ENCODE measurements at regions not wholly inside any gene's neighbourhood (a gene's known extent, or its start where the extent isn't known, plus 50 kb on each side); places are given as distances from the start of the nearest gene placed in this dataset.

DNA sequence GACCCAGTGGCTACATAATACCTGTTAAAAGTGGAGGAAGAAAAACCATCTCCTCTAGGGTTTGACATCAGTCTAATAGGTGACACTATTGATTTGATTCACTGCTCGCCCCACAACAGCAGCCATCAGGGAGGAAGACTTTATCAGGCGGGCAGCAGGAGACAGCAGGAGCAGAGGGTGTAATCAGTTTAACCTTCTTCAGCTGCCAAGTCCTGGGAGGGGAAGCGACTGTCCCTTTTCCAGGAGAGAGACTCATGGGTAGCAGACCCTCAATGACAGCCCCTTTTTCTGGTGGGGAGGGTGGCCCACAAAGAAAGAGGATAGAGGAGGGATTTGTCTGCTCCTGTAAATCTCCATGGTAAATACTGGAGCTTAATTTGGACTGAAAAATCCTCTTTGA lies 291.8 kb downstream of the HAPSTR1 start:
- DNase-seq (ENCODE audit: low read depth, low spot score): no peak
- TF ChIP-seq, protein P1, sequence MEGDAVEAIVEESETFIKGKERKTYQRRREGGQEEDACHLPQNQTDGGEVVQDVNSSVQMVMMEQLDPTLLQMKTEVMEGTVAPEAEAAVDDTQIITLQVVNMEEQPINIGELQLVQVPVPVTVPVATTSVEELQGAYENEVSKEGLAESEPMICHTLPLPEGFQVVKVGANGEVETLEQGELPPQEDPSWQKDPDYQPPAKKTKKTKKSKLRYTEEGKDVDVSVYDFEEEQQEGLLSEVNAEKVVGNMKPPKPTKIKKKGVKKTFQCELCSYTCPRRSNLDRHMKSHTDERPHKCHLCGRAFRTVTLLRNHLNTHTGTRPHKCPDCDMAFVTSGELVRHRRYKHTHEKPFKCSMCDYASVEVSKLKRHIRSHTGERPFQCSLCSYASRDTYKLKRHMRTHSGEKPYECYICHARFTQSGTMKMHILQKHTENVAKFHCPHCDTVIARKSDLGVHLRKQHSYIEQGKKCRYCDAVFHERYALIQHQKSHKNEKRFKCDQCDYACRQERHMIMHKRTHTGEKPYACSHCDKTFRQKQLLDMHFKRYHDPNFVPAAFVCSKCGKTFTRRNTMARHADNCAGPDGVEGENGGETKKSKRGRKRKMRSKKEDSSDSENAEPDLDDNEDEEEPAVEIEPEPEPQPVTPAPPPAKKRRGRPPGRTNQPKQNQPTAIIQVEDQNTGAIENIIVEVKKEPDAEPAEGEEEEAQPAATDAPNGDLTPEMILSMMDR (IDR thresholded peaks at IDR 0.05; ENCODE audit: insufficient read depth, low read length, missing control alignments): no peak
- ChIA-PET POLR2A (no interaction called here), CTCF (no interaction called here)
- H3K4me3 ChIP-seq (ENCODE audit: low read depth, low read length): no peak overlapping the region

DNA sequence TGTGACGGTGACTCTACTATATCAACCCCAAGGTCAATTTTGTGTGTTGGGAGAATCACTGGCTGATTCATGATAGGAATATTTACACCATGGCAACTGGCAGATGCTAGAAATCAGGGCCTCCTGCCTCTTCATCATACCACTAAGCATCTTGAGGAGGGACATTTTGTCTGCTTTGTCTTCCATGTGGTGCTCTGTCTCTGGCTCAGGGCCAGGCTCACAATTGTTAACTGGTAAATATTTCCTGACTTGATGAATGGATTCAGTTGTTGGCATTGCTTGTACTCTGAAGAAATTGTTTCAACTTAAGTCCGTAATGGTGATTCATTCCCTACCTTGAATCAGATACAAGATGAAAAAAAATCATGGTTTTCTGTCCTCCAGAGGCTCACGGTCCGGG lies 292.7 kb downstream of the HAPSTR1 start:
- H3K4me3 ChIP-seq (ENCODE audit: low read depth, low read length): no peak overlapping the region
- TF ChIP-seq, protein P1 (IDR thresholded peaks at IDR 0.05; ENCODE audit: insufficient read depth, low read length, missing control alignments): no peak
- ChIA-PET CTCF (no interaction called here), POLR2A (no interaction called here)
- no peak for DNase-seq (ENCODE audit: low read depth, low spot score)

DNA sequence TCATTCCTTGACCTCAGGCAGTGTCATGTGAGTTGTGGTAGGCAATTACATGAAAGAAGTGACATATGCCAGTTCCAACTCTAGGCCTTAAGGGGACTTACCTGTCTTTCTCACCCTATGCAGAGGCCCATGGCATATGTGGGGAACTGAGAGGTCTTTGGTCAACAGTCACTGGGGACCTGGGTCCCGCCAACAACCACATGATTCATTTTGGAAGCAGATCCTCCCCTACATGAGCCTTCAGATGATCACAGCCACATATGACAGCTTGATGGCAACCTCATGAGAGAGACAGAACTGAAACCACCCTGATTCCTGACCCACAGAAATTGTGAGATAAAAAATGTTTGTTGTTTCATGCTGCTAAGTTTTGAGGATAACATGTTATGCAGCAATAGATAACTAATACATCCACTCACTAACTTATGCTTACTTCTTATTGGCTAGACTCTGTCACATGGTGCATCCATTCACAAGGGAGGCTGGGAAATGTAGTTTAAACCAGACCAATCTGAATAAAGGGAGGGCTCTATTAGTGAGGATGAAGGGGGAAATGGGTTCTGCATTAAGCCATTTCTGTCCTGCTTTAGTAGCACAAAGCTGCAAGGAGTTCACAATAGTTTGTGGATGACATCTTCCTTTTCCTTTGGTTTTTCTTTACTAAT lies 298.2 kb downstream of the HAPSTR1 start:
- no peak overlapping the region for H3K4me3 ChIP-seq (ENCODE audit: low read depth, low read length)
- POLR2A ChIA-PET: no interaction called here

DNA sequence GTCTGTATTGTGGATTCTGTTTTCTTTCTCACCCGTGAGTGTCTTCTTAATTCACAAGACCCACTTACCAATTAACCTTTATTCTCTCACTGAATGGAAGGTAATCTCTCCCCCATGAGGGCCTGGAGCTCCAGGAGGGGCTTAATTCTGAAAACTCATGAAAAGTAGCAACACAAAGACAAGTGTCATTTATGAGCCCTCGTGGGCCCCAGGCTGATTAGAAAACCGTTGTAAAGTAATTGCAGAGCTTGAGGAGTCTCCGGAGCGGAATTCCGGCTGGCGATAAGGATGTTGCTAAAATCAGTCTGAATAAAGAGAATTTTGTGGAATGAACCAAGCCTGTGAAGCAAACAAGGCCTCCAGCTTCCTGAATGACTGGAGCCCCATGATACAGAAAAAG lies 301.5 kb downstream of the HAPSTR1 start:
- no peak overlapping the region for H3K4me3 ChIP-seq (ENCODE audit: low read depth, low read length)
- DNase-seq (ENCODE audit: low read depth, low spot score): no peak
- ChIA-PET POLR2A (no interaction called here), CTCF (no interaction called here)
- TF ChIP-seq, protein P1 (IDR thresholded peaks at IDR 0.05; ENCODE audit: insufficient read depth, low read length, missing control alignments): no peak

More for the DNA sequence above, 298.2 kb downstream of the HAPSTR1 start:
- TF ChIP-seq, protein P1 (IDR thresholded peaks at IDR 0.05; ENCODE audit: insufficient read depth, low read length, missing control alignments): no peak
- CTCF ChIA-PET: no interaction called here
- DNase-seq (ENCODE audit: low read depth, low spot score): no peak

DNA sequence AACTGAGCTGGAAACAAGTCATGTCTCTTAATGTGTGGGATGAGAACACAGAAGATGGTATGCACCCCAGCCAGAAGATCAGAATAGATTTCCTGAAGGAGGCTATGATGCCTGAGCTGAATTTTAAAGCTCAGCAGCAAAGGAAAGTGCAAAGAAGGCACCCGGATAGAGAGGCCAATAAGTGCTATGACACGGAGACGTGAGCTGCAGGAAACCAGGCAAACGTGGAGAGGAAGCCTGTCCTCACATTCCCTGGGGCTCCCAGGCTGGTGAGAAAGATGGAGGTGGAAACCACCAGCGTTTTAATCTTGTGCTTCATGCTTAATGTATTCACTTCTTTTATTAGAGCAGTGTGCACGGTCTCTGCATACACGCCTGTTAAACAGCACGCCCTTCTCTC lies 302.1 kb downstream of the HAPSTR1 start:
- no peak for DNase-seq (ENCODE audit: low read depth, low spot score)
- POLR2A ChIA-PET: no interaction called here
- no peak overlapping the region for H3K4me3 ChIP-seq (ENCODE audit: low read depth, low read length)
- TF ChIP-seq, protein P1 (IDR thresholded peaks at IDR 0.05; ENCODE audit: insufficient read depth, low read length, missing control alignments): no peak
- CTCF ChIA-PET: no interaction called here

DNA sequence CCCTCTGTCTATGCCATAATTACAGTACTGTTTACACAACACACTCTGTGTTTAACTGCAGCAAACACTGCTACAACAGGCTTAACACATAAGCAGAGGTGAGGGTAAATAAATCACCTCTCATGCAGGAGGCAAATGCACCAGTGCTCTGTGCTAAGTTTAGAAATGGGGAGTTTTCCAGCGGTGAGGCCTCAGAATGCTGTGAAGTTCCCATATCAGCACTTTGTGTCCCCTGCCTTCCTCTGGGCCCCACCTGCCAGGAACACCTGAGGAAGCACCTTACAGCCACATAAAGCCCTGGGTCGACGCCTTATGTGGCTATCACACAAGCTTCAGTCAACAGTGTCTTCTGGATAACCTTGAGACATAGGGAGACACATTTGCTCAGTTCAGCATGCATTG lies 304.5 kb downstream of the HAPSTR1 start:
- POLR2A ChIA-PET: no interaction called here
- H3K4me3 ChIP-seq (ENCODE audit: low read depth, low read length): no peak overlapping the region
- CTCF ChIA-PET: no interaction called here
- TF ChIP-seq, protein P1 (IDR thresholded peaks at IDR 0.05; ENCODE audit: insufficient read depth, low read length, missing control alignments): no peak
- DNase-seq (ENCODE audit: low read depth, low spot score): no peak

Measured in AG04449 (cell line).